Panc1 (cell line): ENCODE measurements at regions not wholly inside any gene's neighbourhood (a gene's known extent, or its start where the extent isn't known, plus 50 kb on each side); places are given as distances from the start of the nearest gene placed in this dataset.

Source experiments
- ATAC-seq: fragments of 200-7000 bp; cut with Tn5 transposase; 2 replicates; pipeline ENCODE4 v1.9.1; 2020; ENCODE audit warnings: mild to moderate bottlenecking, moderate library complexity
- BruUV-seq: library from RNA; stranded (reverse); fragments of 400-500 nt; replicated peaks from 2 replicates; lab custom pipeline; 2021; lab: Mats Ljungman, UMichigan
- CTCF ChIA-PET: fragments of 300-600 bp; sonication (Branson Sonifier 250); formaldehyde crosslinking; loops from one replicate; lab custom pipeline; 2022; ENCODE audit warnings: antibody characterized with exemption; lab: Charles Lee
- POLR2A ChIA-PET: fragments of 300-600 bp; sonication (Branson Sonifier 250); formaldehyde crosslinking; loops from one replicate; lab custom pipeline; 2022; ENCODE audit warnings: antibody characterized with exemption; lab: Charles Lee
- DNase-seq: peaks from one replicate; pipeline ENCODE4 v3.0.0-alpha.2; 2010; ENCODE audit warnings: low read depth, low spot score
- H3K27ac ChIP-seq: 2 replicates; pipeline ENCODE4 v1.5.1; 2011; ENCODE audit warnings: mild to moderate bottlenecking, low read length, inconsistent platforms
- H3K27me3 ChIP-seq: fragments of 200-500 bp; sonication (Bioruptor generic); 2 replicates; pipeline ENCODE4 v1.6.0; 2014; ENCODE audit warnings: low read length, inconsistent platforms; ENCODE audit not compliant: control insufficient read depth, insufficient read depth
- H3K36me3 ChIP-seq: fragments of 200-500 bp; sonication (Bioruptor generic); 2 replicates; pipeline ENCODE4 v1.5.1; 2014; ENCODE audit warnings: inconsistent platforms, mild to moderate bottlenecking, low read length, moderate library complexity; ENCODE audit not compliant: control insufficient read depth, insufficient read depth
- H3K4me1 ChIP-seq: 2 replicates; pipeline ENCODE4 v1.5.1; 2011; ENCODE audit warnings: inconsistent platforms, mild to moderate bottlenecking, low read length, moderate library complexity; ENCODE audit not compliant: control insufficient read depth, insufficient read depth
- H3K4me3 ChIP-seq, 2 experiments: 2 replicates each; pipeline ENCODE4 v1.5.1; 2011 to 2012; ENCODE audit warnings: low read depth in 2 of 2, low read length in 2 of 2, mild to moderate bottlenecking in 2 of 2, inconsistent platforms in 1 of 2, moderate library complexity in 1 of 2
- H3K9me3 ChIP-seq: fragments of 200-500 bp; sonication (Bioruptor generic); 2 replicates; pipeline ENCODE4 v1.5.1; 2014; ENCODE audit warnings: low read depth, mild to moderate bottlenecking, inconsistent platforms, low read length, moderate library complexity; ENCODE audit not compliant: control insufficient read depth, insufficient read depth
- POLR2AphosphoS5 ChIP-seq: IDR thresholded peaks from 2 replicates; pipeline ENCODE4 v1.6.1; 2012; ENCODE audit warnings: mild to moderate bottlenecking, low read depth, low read length, moderate library complexity
- REST ChIP-seq, 2 experiments: IDR thresholded peaks; 2 replicates each; pipeline ENCODE4 v1.6.1; 2011 to 2012; ENCODE audit warnings: low read depth in 2 of 2, control low read depth in 1 of 2, low read length in 1 of 2, mild to moderate bottlenecking in 1 of 2, moderate library complexity in 1 of 2; ENCODE audit not compliant: insufficient read depth in 1 of 2
- SIN3A ChIP-seq: IDR thresholded peaks from 2 replicates; pipeline ENCODE4 v1.6.1; 2012; ENCODE audit warnings: low read depth, mild to moderate bottlenecking, low read length, moderate library complexity, borderline replicate concordance; ENCODE audit not compliant: insufficient read depth
- TCF7L2 ChIP-seq: IDR thresholded peaks from 2 replicates; pipeline ENCODE4 v1.6.1; 2011; ENCODE audit warnings: mild to moderate bottlenecking, low read depth, low read length, inconsistent platforms
- in situ Hi-C: cut with HindIII; loops from 2 replicates; pipeline ENCODE4 v1.10.0; 2016; ENCODE audit warnings: low sequenced_read_pairs, low pct_unique_long_range_greater_than_20kb
- intact Hi-C: fragments of 100-400 bp; cut with micrococcal nuclease; formaldehyde crosslinking; loops from one replicate; pipeline ENCODE4 v1.10.0; 2022; ENCODE audit not compliant: unreplicated experiment
- TF ChIP-seq, protein P1 (sequence below): fragments of 450-650 bp; IDR thresholded peaks from 2 replicates; pipeline ENCODE4 v1.5.1; 2017; ENCODE audit warnings: mild to moderate bottlenecking

- ChIA-PET CTCF (no interaction called here), POLR2A (no interaction called here)
- intact Hi-C loops (no loop called here), in situ Hi-C loops (no loop called here)
- H3K9me3 ChIP-seq, result no peaks in the 10 kb centered on the region
- no peaks in the 10 kb centered on the region for H3K27me3 ChIP-seq
- BruUV-seq, result no TSS peak
- no peak overlapping the region for H3K27ac ChIP-seq
- TF ChIP-seq REST (IDR thresholded peaks at IDR 0.05; ENCODE audit: insufficient read depth in 1 of 2, low read depth in 2 of 2, low read length in 1 of 2) (no peak), POLR2AphosphoS5 (no peak), SIN3A (no peak), TCF7L2 (no peak)
- TF ChIP-seq, protein P1, sequence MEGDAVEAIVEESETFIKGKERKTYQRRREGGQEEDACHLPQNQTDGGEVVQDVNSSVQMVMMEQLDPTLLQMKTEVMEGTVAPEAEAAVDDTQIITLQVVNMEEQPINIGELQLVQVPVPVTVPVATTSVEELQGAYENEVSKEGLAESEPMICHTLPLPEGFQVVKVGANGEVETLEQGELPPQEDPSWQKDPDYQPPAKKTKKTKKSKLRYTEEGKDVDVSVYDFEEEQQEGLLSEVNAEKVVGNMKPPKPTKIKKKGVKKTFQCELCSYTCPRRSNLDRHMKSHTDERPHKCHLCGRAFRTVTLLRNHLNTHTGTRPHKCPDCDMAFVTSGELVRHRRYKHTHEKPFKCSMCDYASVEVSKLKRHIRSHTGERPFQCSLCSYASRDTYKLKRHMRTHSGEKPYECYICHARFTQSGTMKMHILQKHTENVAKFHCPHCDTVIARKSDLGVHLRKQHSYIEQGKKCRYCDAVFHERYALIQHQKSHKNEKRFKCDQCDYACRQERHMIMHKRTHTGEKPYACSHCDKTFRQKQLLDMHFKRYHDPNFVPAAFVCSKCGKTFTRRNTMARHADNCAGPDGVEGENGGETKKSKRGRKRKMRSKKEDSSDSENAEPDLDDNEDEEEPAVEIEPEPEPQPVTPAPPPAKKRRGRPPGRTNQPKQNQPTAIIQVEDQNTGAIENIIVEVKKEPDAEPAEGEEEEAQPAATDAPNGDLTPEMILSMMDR, result no peak
- DNase-seq (no peak), ATAC-seq (no peak)
- no peak overlapping the region for H3K4me3 ChIP-seq
- no peaks in the 10 kb centered on the region for H3K4me1 ChIP-seq
- no peaks in the 10 kb centered on the region for H3K36me3 ChIP-seq
These were observed 87.0 kb upstream of the RPL34 start for GRCh38 chr4:108533245-108533844.

GRCh38 chr4:108532738-108533137 is 87.6 kb upstream of the RPL34 start:
- DNase-seq, result no peak
- ATAC-seq, result no peak
- intact Hi-C loops, result no loop called here
- in situ Hi-C loops, result no loop called here
- no peaks in the 10 kb centered on the region for H3K36me3 ChIP-seq
- no peaks in the 10 kb centered on the region for H3K27me3 ChIP-seq
- no peak overlapping the region for H3K4me3 ChIP-seq
- BruUV-seq, result no TSS peak
- POLR2A ChIA-PET, result no interaction called here
- no peaks in the 10 kb centered on the region for H3K9me3 ChIP-seq
- TF ChIP-seq, protein P1, result no peak
- no peak for TF ChIP-seq REST (IDR thresholded peaks at IDR 0.05; ENCODE audit: insufficient read depth in 1 of 2, low read depth in 2 of 2, low read length in 1 of 2)
- no peak for TF ChIP-seq TCF7L2
- TF ChIP-seq SIN3A, result no peak
- TF ChIP-seq POLR2AphosphoS5, result no peak
- no peak overlapping the region for H3K27ac ChIP-seq
- H3K4me1 ChIP-seq, result no peaks in the 10 kb centered on the region
- CTCF ChIA-PET, result no interaction called here
